Glomerular visceral epithelial cell (primary cell): ENCODE measurements at regions not wholly inside any gene's neighbourhood (a gene's known extent, or its start where the extent isn't known, plus 50 kb on each side); places are given as distances from the start of the nearest gene placed in this dataset.

Source experiments
- DNase-seq: peaks from one replicate; pipeline ENCODE4 v3.0.0-alpha.2; 2016; ENCODE audit errors: extremely low spot score

- no peak for DNase-seq
Observed at GRCh38 chr11:134689886-134690285, 277.8 kb upstream of the B3GAT1 start.

- no peak for DNase-seq
Observed at GRCh38 chr11:134687548-134687947, 275.5 kb upstream of the B3GAT1 start.

- no peak for DNase-seq
Observed at GRCh38 chr11:134686460-134687061, 274.5 kb upstream of the B3GAT1 start.

GRCh38 chr11:134685793-134686380 is 273.8 kb upstream of the B3GAT1 start:
- no peak for DNase-seq

GRCh38 chr11:134684576-134684975 is 272.5 kb upstream of the B3GAT1 start:
- DNase-seq = no peak

GRCh38 chr11:134683860-134684259 is 271.8 kb upstream of the B3GAT1 start:
- DNase-seq = no peak

- no peak for DNase-seq
Observed at GRCh38 chr11:134682577-134682976, 270.5 kb upstream of the B3GAT1 start.

GRCh38 chr11:134679592-134679991 is 267.6 kb upstream of the B3GAT1 start:
- no peak for DNase-seq

GRCh38 chr11:134678744-134679143 is 266.7 kb upstream of the B3GAT1 start:
- no peak for DNase-seq

GRCh38 chr11:134677891-134678551 is 266.0 kb upstream of the B3GAT1 start:
- DNase-seq = no peak

GRCh38 chr11:134677397-134677822 is 265.4 kb upstream of the B3GAT1 start:
- DNase-seq = no peak

GRCh38 chr11:134676516-134677287 is 264.7 kb upstream of the B3GAT1 start:
- DNase-seq = no peak

GRCh38 chr11:134675983-134676382 is 263.9 kb upstream of the B3GAT1 start:
- DNase-seq = no peak

- no peak for DNase-seq
Observed at GRCh38 chr11:134674974-134675373, 262.9 kb upstream of the B3GAT1 start.

GRCh38 chr11:134670961-134671370 is 258.9 kb upstream of the B3GAT1 start:
- no peak for DNase-seq

GRCh38 chr11:134670247-134670782 is 258.3 kb upstream of the B3GAT1 start:
- DNase-seq = no peak

GRCh38 chr11:134669796-134670195 is 257.8 kb upstream of the B3GAT1 start:
- no peak for DNase-seq

GRCh38 chr11:134668796-134669195 is 256.8 kb upstream of the B3GAT1 start:
- DNase-seq = no peak

- DNase-seq = no peak
Observed at GRCh38 chr11:134668076-134668475, 256.0 kb upstream of the B3GAT1 start.

GRCh38 chr11:134667505-134667904 is 255.5 kb upstream of the B3GAT1 start:
- DNase-seq = no peak

- no peak for DNase-seq
Observed at GRCh38 chr11:134667175-134667500, 255.1 kb upstream of the B3GAT1 start.
